CD4-positive, CD25-positive, alpha-beta regulatory T cell (primary cell): ENCODE measurements at regions not wholly inside any gene's neighbourhood (a gene's known extent, or its start where the extent isn't known, plus 50 kb on each side); places are given as distances from the start of the nearest gene placed in this dataset.

ENCODE experiments used
- ATAC-seq, 2 donors: fragments of 150-1000 bp; cut with Tn5 transposase; one replicate each; pipeline ENCODE4 v1.10.0; 2021; ENCODE audit warnings: low read depth in 2 of 2, moderate number of reproducible peaks in 2 of 2, moderate library complexity in 1 of 2
- DNase-seq, 3 donors: peaks; one replicate each; pipeline versions ENCODE4 v3.0.0 to v3.0.0-alpha.2; 2012 to 2022; ENCODE audit warnings: mixed read lengths in 1 of 3
- H3K27ac ChIP-seq: one replicate; pipeline ENCODE4 v1.7.0; 2013; ENCODE audit warnings: mild to moderate bottlenecking, low read length; ENCODE audit not compliant: insufficient read depth, poor library complexity, severe bottlenecking
- H3K27me3 ChIP-seq: one replicate; pipeline ENCODE4 v1.7.0; 2013; ENCODE audit warnings: low read length; ENCODE audit not compliant: control insufficient read depth, insufficient read depth
- H3K36me3 ChIP-seq: one replicate; pipeline ENCODE4 v1.7.0; 2013; ENCODE audit warnings: mild to moderate bottlenecking, low read length, moderate library complexity; ENCODE audit not compliant: control insufficient read depth, insufficient read depth
- H3K4me1 ChIP-seq: 2 replicates; pipeline ENCODE4 v1.7.0; 2013; ENCODE audit warnings: mild to moderate bottlenecking, low read length; ENCODE audit not compliant: insufficient read depth, control insufficient read depth, poor library complexity, severe bottlenecking
- H3K4me3 ChIP-seq: one replicate; pipeline ENCODE4 v1.7.0; 2013; ENCODE audit warnings: low read depth, mild to moderate bottlenecking, low read length, moderate library complexity
- H3K9me3 ChIP-seq, 2 experiments: 1 replicate in 1 of 2; 2 replicates in 1 of 2; pipeline ENCODE4 v1.7.0; 2013; ENCODE audit warnings: low read length in 2 of 2, mild to moderate bottlenecking in 1 of 2, moderate library complexity in 1 of 2; ENCODE audit not compliant: control insufficient read depth in 2 of 2
- H3K27ac Mint-ChIP-seq, 3 donors: one replicate each; pipeline ENCODE4 v1.8.0; 2020 to 2022; ENCODE audit warnings: mild to moderate bottlenecking in 3 of 3, mixed read lengths in 3 of 3, moderate library complexity in 2 of 3
- H3K27me3 Mint-ChIP-seq: one replicate; pipeline ENCODE4 v1.8.0; 2022; ENCODE audit warnings: mild to moderate bottlenecking, mixed read lengths
- H3K36me3 Mint-ChIP-seq: one replicate; pipeline ENCODE4 v1.8.0; 2020; ENCODE audit warnings: mixed read lengths
- H3K4me1 Mint-ChIP-seq, 4 donors: one replicate each; pipeline ENCODE4 v1.8.0; 2020 to 2022; ENCODE audit warnings: mixed read lengths in 4 of 4, mild to moderate bottlenecking in 1 of 4
- H3K4me3 Mint-ChIP-seq, 4 donors: one replicate each; pipeline ENCODE4 v1.8.0; 2020 to 2022; ENCODE audit warnings: mild to moderate bottlenecking in 4 of 4, mixed read lengths in 4 of 4, moderate library complexity in 3 of 4
- H3K9me3 Mint-ChIP-seq, 7 donors: one replicate each; pipeline ENCODE4 v1.8.0; 2020 to 2022; ENCODE audit warnings: mixed read lengths in 7 of 7, mild to moderate bottlenecking in 3 of 7, moderate library complexity in 2 of 7

DNA sequence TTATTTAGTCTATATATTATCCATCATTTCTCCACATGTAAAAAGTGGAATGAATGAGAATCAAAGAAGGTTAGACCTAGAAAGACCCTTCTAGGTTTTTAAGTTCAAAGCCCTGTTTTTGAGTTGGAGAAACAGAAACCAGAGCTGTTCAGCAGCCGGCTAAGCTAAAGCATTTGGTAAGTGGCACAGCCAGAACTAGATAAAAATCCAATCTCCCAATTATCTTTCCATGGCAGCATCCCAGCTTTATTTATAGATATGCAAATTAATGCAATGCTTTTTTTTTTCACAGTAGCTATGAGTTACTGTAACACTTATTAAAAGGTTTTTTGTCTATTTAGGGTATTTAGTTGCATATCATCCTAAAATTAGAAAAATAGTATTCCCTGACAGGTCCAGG lies 85.1 kb downstream of the NIBAN1 start:
- Mint-ChIP-seq H3K36me3 (peaks cover 27% of the 10 kb centered on the region), H3K4me3 (no peak overlapping the region), H3K27me3 (no peaks in the 10 kb centered on the region), H3K9me3 (peaks cover 0 to 2% (median 0%) of the 10 kb centered on the region in 7 donors), H3K27ac (peak overlapping the region in 1 of 3 donors; percentile 94), H3K4me1 (peaks cover 23 to 52% (median 37%) of the 10 kb centered on the region in 4 donors)
- Histone ChIP-seq H3K27ac (peak overlapping the region; percentile 93), H3K27me3 (no peaks in the 10 kb centered on the region), H3K4me1 (peaks cover 37% of the 10 kb centered on the region), H3K4me3 (peak overlapping the region; percentile 75), H3K9me3 (no peaks in the 10 kb centered on the region), H3K36me3 (peaks cover 24% of the 10 kb centered on the region)
- no peak for DNase-seq
- no peak for ATAC-seq

DNA sequence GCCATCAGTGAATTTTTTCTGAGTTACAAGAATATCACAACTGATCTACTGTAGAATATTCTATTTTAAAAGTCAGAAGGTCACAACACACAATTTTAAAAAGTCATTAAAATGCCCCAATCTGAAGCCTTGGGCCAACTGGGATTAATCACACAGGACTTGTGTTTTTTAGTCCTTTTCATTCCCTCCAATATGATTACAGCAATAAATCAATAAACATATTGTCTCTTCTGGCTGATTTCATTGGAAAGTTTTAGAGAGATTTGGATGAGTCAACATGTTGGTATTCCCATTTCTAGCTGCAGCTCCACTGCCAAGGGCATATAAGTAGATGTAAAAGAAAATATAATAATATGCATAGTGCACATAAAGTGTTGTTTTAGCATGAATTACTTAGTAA lies 85.8 kb downstream of the NIBAN1 start:
- Mint-ChIP-seq H3K27me3 (no peaks in the 10 kb centered on the region), H3K9me3 (peaks cover 0 to 2% (median 0%) of the 10 kb centered on the region in 7 donors), H3K36me3 (peaks cover 28% of the 10 kb centered on the region), H3K4me1 (peaks cover 23 to 52% (median 36%) of the 10 kb centered on the region in 4 donors), H3K27ac (peak overlapping the region in 1 of 3 donors; percentile 65), H3K4me3 (no peak overlapping the region)
- Histone ChIP-seq H3K27me3 (no peaks in the 10 kb centered on the region), H3K36me3 (peaks cover 24% of the 10 kb centered on the region), H3K27ac (no peak overlapping the region), H3K4me1 (peaks cover 37% of the 10 kb centered on the region), H3K4me3 (no peak overlapping the region), H3K9me3 (no peaks in the 10 kb centered on the region)
- DNase-seq (no peak), ATAC-seq (no peak)

DNA sequence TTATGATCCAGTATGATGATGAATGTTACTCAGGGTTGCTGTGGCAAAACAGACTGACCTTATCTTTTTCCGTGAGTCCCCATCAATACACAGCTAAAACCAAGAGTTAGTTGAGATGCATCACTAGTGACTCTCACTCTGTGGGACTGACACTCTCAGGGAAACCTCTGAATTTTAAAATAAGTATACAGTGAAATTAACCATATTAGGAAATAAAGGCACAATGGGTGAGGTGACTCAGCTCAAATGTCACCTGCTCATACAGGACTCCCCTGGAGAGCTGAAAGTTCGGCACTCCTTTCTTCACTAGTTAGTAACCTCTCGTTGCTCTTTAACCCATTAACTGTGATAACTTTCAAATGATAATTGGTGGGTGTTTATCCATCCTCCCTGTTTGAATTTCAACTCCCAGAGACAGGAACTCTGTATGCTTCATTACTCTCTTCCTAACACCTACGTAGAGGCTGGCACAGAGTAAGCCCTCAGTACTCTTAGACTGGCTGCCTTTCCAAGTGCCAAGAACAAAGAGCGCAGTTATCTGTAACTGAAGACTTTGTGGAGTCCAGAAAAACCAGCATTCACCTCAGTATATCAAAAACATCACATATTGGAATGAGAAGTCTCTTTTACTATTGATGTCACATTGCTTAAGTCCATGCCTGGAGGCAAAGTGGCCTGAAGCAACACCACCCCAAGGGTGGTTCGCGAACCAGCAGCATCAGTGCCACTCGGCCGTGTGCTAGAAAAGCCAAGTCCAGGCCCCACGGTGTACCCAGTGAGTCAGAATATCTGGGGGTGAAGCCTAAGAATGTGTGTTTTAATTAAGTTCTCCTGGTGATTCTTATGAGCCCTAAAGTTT lies 91.1 kb downstream of the NIBAN1 start:
- Mint-ChIP-seq H3K4me3 (peak overlapping the region in 1 of 4 donors; percentile 49), H3K36me3 (peaks cover 38% of the 10 kb centered on the region), H3K9me3 (peaks cover 0 to 2% (median 0%) of the 10 kb centered on the region in 7 donors), H3K27ac (peak overlapping the region; percentile 53 to 82 (median 76)), H3K4me1 (peaks cover 10 to 40% (median 33%) of the 10 kb centered on the region in 4 donors), H3K27me3 (no peaks in the 10 kb centered on the region)
- peak in 1 of 2 donors; percentile 48 for ATAC-seq
- peaks cover 37% of the 10 kb centered on the region for H3K36me3 ChIP-seq
- peak overlapping the region; percentile 48 for H3K27ac ChIP-seq
- DNase-seq = no peak
- H3K27me3 ChIP-seq = no peaks in the 10 kb centered on the region
- H3K9me3 ChIP-seq = no peaks in the 10 kb centered on the region
- H3K4me3 ChIP-seq = no peak overlapping the region
- H3K4me1 ChIP-seq = no peaks in the 10 kb centered on the region

GRCh38 chr1:184881941-184882913 lies 92.1 kb downstream of the NIBAN1 start:
- Histone ChIP-seq H3K4me1 (no peaks in the 10 kb centered on the region), H3K36me3 (peaks cover 39% of the 10 kb centered on the region), H3K4me3 (no peak overlapping the region), H3K9me3 (no peaks in the 10 kb centered on the region), H3K27ac (peak overlapping the region; percentile 44), H3K27me3 (no peaks in the 10 kb centered on the region)
- Mint-ChIP-seq H3K36me3 (peaks cover 38% of the 10 kb centered on the region), H3K27ac (peak overlapping the region; percentile 7 to 65 (median 37)), H3K27me3 (no peaks in the 10 kb centered on the region), H3K9me3 (peaks cover 0 to 2% (median 0%) of the 10 kb centered on the region in 7 donors), H3K4me1 (peaks cover 12 to 43% (median 37%) of the 10 kb centered on the region in 4 donors), H3K4me3 (no peak overlapping the region)
- no peak for DNase-seq
- no peak for ATAC-seq

DNA sequence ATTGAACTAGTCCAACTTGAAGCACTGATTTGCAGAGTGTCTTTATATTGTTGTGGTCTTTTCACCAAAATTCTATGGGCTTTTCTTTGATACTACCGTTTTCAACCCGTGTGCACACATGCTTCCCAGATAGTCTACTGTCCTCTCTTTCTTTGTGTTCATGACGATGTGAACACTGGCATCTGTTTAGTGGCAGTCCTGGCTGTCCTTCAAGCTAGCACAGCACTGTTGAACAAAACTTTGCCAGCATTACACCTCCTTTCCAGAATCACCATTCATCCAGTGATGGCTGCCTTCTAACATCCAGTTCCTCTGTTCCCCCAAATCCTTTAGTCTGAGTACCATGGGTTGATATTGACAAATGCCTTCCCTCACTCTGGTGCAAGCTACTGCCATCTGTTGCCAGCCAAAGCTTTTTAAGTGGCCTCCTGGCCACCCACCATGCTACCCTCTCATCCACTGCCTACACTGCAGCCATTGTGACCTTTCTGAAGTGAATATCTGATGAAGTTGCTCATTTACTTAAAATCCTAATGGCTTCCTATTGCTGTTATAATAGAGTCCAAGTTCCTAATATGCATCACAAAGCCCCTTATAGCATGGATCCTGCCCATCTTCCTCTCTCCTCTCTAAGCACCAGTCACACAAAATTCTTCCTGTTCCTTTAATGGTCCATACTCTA lies 94.3 kb downstream of the NIBAN1 start:
- Mint-ChIP-seq H3K36me3 (peaks cover 29% of the 10 kb centered on the region), H3K27ac (peak overlapping the region in 2 of 3 donors; percentile 12 to 72), H3K27me3 (no peaks in the 10 kb centered on the region), H3K9me3 (no peaks in the 10 kb centered on the region), H3K4me3 (no peak overlapping the region), H3K4me1 (peaks cover 10 to 43% (median 36%) of the 10 kb centered on the region in 4 donors)
- DNase-seq = no peak
- Histone ChIP-seq H3K4me1 (no peaks in the 10 kb centered on the region), H3K9me3 (no peaks in the 10 kb centered on the region), H3K27ac (no peak overlapping the region), H3K36me3 (peaks cover 47% of the 10 kb centered on the region), H3K27me3 (no peaks in the 10 kb centered on the region), H3K4me3 (no peak overlapping the region)
- no peak for ATAC-seq

- peaks cover 0 to under 1% (median 0%) of the 10 kb centered on the region in 7 donors for H3K9me3 Mint-ChIP-seq
- H3K4me1 ChIP-seq = no peaks in the 10 kb centered on the region
- H3K4me1 Mint-ChIP-seq = peaks cover 10 to 40% (median 33%) of the 10 kb centered on the region in 4 donors
- H3K27me3 Mint-ChIP-seq = no peaks in the 10 kb centered on the region
- H3K9me3 ChIP-seq = peaks cover 0 to under 1% of the 10 kb centered on the region in 2 experiments
- no peak overlapping the region for H3K27ac ChIP-seq
- H3K36me3 Mint-ChIP-seq = peaks cover 27% of the 10 kb centered on the region
- peaks cover 46% of the 10 kb centered on the region for H3K36me3 ChIP-seq
- no peak overlapping the region for H3K4me3 Mint-ChIP-seq
- H3K27ac Mint-ChIP-seq = peak overlapping the region; percentile 9 to 72 (median 9)
- DNase-seq = no peak
- H3K27me3 ChIP-seq = no peaks in the 10 kb centered on the region
- no peak for ATAC-seq
- no peak overlapping the region for H3K4me3 ChIP-seq
Observed at GRCh38 chr1:184878602-184879001, 95.7 kb downstream of the NIBAN1 start.

GRCh38 chr1:184878002-184878401 lies 96.3 kb downstream of the NIBAN1 start:
- no peaks in the 10 kb centered on the region for H3K27me3 Mint-ChIP-seq
- peaks cover 27% of the 10 kb centered on the region for H3K36me3 Mint-ChIP-seq
- Histone ChIP-seq H3K9me3 (peaks cover 0 to 3% of the 10 kb centered on the region in 2 experiments), H3K27ac (no peak overlapping the region), H3K36me3 (peaks cover 49% of the 10 kb centered on the region), H3K4me3 (no peak overlapping the region), H3K27me3 (no peaks in the 10 kb centered on the region), H3K4me1 (no peaks in the 10 kb centered on the region)
- DNase-seq = no peak
- no peak for ATAC-seq
- peaks cover 8 to 34% (median 27%) of the 10 kb centered on the region in 4 donors for H3K4me1 Mint-ChIP-seq
- peak overlapping the region in 1 of 3 donors; percentile 28 for H3K27ac Mint-ChIP-seq
- peaks cover 0 to 6% (median 0%) of the 10 kb centered on the region in 7 donors for H3K9me3 Mint-ChIP-seq
- no peak overlapping the region for H3K4me3 Mint-ChIP-seq
